HS-27A (cell line): ENCODE measurements at regions not wholly inside any gene's neighbourhood (a gene's known extent, or its start where the extent isn't known, plus 50 kb on each side); places are given as distances from the start of the nearest gene placed in this dataset.

Experiments
- DNase-seq: peaks from one replicate; pipeline ENCODE4 v3.0.0-alpha.2; 2012; ENCODE audit warnings: low read depth, missing footprints

GRCh38 chr4:89599026-89599425 lies 237.9 kb downstream of the SNCA start:
- DNase-seq, result no peak

GRCh38 chr4:89598602-89599001 lies 238.4 kb downstream of the SNCA start:
- no peak for DNase-seq

- no peak for DNase-seq
Observed at GRCh38 chr4:89595125-89595789, 241.7 kb downstream of the SNCA start.

GRCh38 chr4:89590128-89590527 lies 246.8 kb downstream of the SNCA start:
- no peak for DNase-seq

- no peak for DNase-seq
Observed at GRCh38 chr4:89588421-89588820, 248.5 kb downstream of the SNCA start.

- DNase-seq, result no peak
Observed at GRCh38 chr4:89587364-89587763, 249.6 kb downstream of the SNCA start.

- DNase-seq, result no peak
Observed at GRCh38 chr4:89586864-89587263, 250.1 kb downstream of the SNCA start.

- no peak for DNase-seq
Observed at GRCh38 chr4:89586318-89586717, 250.6 kb downstream of the SNCA start.

- DNase-seq, result no peak
Observed at GRCh38 chr4:89582756-89583505, 254.0 kb downstream of the SNCA start.

- no peak for DNase-seq
Observed at GRCh38 chr4:89579771-89580170, 257.2 kb downstream of the SNCA start.

- DNase-seq, result no peak
Observed at GRCh38 chr4:89576246-89576645, 260.7 kb downstream of the SNCA start.

- DNase-seq, result no peak
Observed at GRCh38 chr4:89575840-89576239, 261.1 kb downstream of the SNCA start.

- DNase-seq, result no peak
Observed at GRCh38 chr4:89574176-89574575, 262.8 kb downstream of the SNCA start.

- DNase-seq, result no peak
Observed at GRCh38 chr4:89573656-89574055, 263.3 kb downstream of the SNCA start.

GRCh38 chr4:89572224-89572858 lies 264.6 kb downstream of the SNCA start:
- no peak for DNase-seq

GRCh38 chr4:89570931-89571330 lies 263.3 kb upstream of the GPRIN3 start:
- no peak for DNase-seq

- no peak for DNase-seq
Observed at GRCh38 chr4:89567936-89568335, 260.3 kb upstream of the GPRIN3 start.

GRCh38 chr4:89563431-89563830 lies 255.8 kb upstream of the GPRIN3 start:
- no peak for DNase-seq

- DNase-seq, result no peak
Observed at GRCh38 chr4:89562746-89563145, 255.1 kb upstream of the GPRIN3 start.

GRCh38 chr4:89561048-89561447 lies 253.4 kb upstream of the GPRIN3 start:
- no peak for DNase-seq

- no peak for DNase-seq
Observed at GRCh38 chr4:89558147-89558546, 250.5 kb upstream of the GPRIN3 start.

- no peak for DNase-seq
Observed at GRCh38 chr4:89556601-89557305, 249.2 kb upstream of the GPRIN3 start.

- no peak for DNase-seq
Observed at GRCh38 chr4:89551191-89551590, 243.6 kb upstream of the GPRIN3 start.
